Esophagus muscularis mucosa (tissue), 3 donors: ENCODE measurements at regions not wholly inside any gene's neighbourhood (a gene's known extent, or its start where the extent isn't known, plus 50 kb on each side); places are given as distances from the start of the nearest gene placed in this dataset.

Experiments
- CTCF ChIP-seq, 3 experiments: fragments of 200-600 bp in 2 of 3; fragments of 450-650 bp in 1 of 3; sonication (generic) in 2 of 3; IDR thresholded peaks; one replicate each; pipeline ENCODE4 v1.5.1; 2017 to 2019; ENCODE audit warnings: antibody characterized with exemption in 3 of 3, mild to moderate bottlenecking in 2 of 3, moderate library complexity in 1 of 3
- POLR2A ChIP-seq: fragments of 450-650 bp; IDR thresholded peaks from one replicate; pipeline ENCODE4 v1.6.1; 2017; ENCODE audit warnings: antibody characterized with exemption, moderate library complexity, mild to moderate bottlenecking, low read depth
- POLR2AphosphoS5 ChIP-seq, 2 donors: sonication (generic); formaldehyde crosslinking; IDR thresholded peaks; one replicate each; pipeline ENCODE4 v1.6.1; 2017; ENCODE audit warnings: antibody characterized with exemption in 2 of 2

- TF ChIP-seq CTCF (IDR thresholded peaks at IDR 0.05), result no peak
- no peak for TF ChIP-seq POLR2AphosphoS5 (IDR thresholded peaks at IDR 0.05)
- TF ChIP-seq POLR2A, result no peak
These were observed 93.6 kb upstream of the MTAP start for GRCh38 chr9:21708856-21709255.
